Astrocyte (in vitro differentiated cells and primary cell): ENCODE measurements at regions not wholly inside any gene's neighbourhood (a gene's known extent, or its start where the extent isn't known, plus 50 kb on each side); places are given as distances from the start of the nearest gene placed in this dataset.
"Not testable (repeated sequence)": the region's sequence is repeated elsewhere in the genome, so short reads cannot be mapped to it uniquely, and the experiment has no call there.

Experiments
- EZH2 ChIP-seq: IDR thresholded peaks from 2 replicates; pipeline ENCODE4 v1.6.1; 2012; ENCODE audit warnings: mild to moderate bottlenecking, low read length, inconsistent platforms; ENCODE audit not compliant: insufficient read depth
- TF ChIP-seq, protein P1 (sequence below): IDR thresholded peaks from 2 replicates; pipeline ENCODE4 v1.5.1; 2011; ENCODE audit warnings: low read depth, mild to moderate bottlenecking, inconsistent platforms, low read length, moderate library complexity; ENCODE audit not compliant: insufficient read depth

DNA sequence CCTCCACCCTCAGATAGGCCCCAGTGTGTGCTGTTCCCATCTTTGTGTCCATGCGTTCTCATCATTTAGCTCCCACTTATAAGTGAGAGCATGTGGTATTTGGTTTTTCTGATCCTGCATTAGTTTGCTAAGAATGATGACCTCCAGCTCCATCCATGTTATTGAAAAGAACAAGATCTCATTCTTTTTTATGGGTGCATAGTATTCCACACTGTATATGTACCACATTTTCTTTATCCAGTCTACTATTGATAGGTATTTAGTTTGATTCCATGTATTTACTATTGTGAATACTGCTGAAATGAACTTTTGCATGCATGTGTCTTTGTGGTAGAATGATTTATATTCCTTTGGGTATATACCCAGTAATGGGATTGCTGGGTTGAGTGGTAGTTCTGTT lies 303.3 kb downstream of the SEMA3D start:
- TF ChIP-seq, protein P1, sequence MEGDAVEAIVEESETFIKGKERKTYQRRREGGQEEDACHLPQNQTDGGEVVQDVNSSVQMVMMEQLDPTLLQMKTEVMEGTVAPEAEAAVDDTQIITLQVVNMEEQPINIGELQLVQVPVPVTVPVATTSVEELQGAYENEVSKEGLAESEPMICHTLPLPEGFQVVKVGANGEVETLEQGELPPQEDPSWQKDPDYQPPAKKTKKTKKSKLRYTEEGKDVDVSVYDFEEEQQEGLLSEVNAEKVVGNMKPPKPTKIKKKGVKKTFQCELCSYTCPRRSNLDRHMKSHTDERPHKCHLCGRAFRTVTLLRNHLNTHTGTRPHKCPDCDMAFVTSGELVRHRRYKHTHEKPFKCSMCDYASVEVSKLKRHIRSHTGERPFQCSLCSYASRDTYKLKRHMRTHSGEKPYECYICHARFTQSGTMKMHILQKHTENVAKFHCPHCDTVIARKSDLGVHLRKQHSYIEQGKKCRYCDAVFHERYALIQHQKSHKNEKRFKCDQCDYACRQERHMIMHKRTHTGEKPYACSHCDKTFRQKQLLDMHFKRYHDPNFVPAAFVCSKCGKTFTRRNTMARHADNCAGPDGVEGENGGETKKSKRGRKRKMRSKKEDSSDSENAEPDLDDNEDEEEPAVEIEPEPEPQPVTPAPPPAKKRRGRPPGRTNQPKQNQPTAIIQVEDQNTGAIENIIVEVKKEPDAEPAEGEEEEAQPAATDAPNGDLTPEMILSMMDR, result not testable (repeated sequence)
- TF ChIP-seq EZH2, result not testable (repeated sequence)
